ENCODE measurements at regions not wholly inside any gene's neighbourhood (a gene's known extent, or its start where the extent isn't known, plus 50 kb on each side); places are given as distances from the start of the nearest gene placed in this dataset.
A peak's percentile ranks its signal among the peaks of the same experiment; 100 is the strongest.
"Not testable (repeated sequence)": the region's sequence is repeated elsewhere in the genome, so short reads cannot be mapped to it uniquely, and the experiment has no call there.

- no peak for DNase-seq
These were observed 87.3 kb upstream of the NAMPT start for GRCh38 chr7:106372126-106372525.

- no peak for DNase-seq
These were observed 86.8 kb upstream of the NAMPT start for GRCh38 chr7:106371629-106372028.

- DNase-seq: no peak
These were observed 85.8 kb upstream of the NAMPT start for GRCh38 chr7:106370542-106370941.

- no peak for DNase-seq
These were observed 85.0 kb upstream of the NAMPT start for GRCh38 chr7:106369816-106370215.

- no peak for DNase-seq
These were observed 84.6 kb upstream of the NAMPT start for GRCh38 chr7:106369352-106369751.

- DNase-seq: no peak
These were observed 82.9 kb upstream of the NAMPT start for GRCh38 chr7:106367664-106368063.

GRCh38 chr7:106367018-106367420, 82.2 kb upstream of the NAMPT start:
- peak; percentile 67 to 71 for DNase-seq

- peak; percentile 85 to 88 for DNase-seq
These were observed 80.6 kb upstream of the NAMPT start for GRCh38 chr7:106365252-106366005.

GRCh38 chr7:106362507-106362906, 77.7 kb upstream of the NAMPT start:
- DNase-seq: not testable (repeated sequence)

- no peak for DNase-seq
These were observed 73.4 kb upstream of the NAMPT start for GRCh38 chr7:106358103-106358663.

GRCh38 chr7:106357675-106358074, 72.9 kb upstream of the NAMPT start:
- DNase-seq: no peak

- no peak for DNase-seq
These were observed 70.0 kb upstream of the NAMPT start for GRCh38 chr7:106354822-106355221.

- DNase-seq: no peak
These were observed 69.2 kb upstream of the NAMPT start for GRCh38 chr7:106353944-106354343.

- no peak for DNase-seq
These were observed 63.4 kb upstream of the NAMPT start for GRCh38 chr7:106348231-106348630.

- DNase-seq: peak; percentile 56 to 68
These were observed 62.5 kb upstream of the NAMPT start for GRCh38 chr7:106347229-106347833.

- DNase-seq: peak; percentile 96 to 98
These were observed 62.0 kb upstream of the NAMPT start for GRCh38 chr7:106346678-106347217.

- no peak for DNase-seq
These were observed 61.4 kb upstream of the NAMPT start for GRCh38 chr7:106346167-106346677.

- no peak for DNase-seq
These were observed 60.8 kb upstream of the NAMPT start for GRCh38 chr7:106345421-106346166.

GRCh38 chr7:106344861-106345260, 60.1 kb upstream of the NAMPT start:
- DNase-seq: peak; percentile 59 to 79

GRCh38 chr7:106344211-106344610, 59.4 kb upstream of the NAMPT start:
- no peak for DNase-seq

GRCh38 chr7:106342049-106342448, 57.3 kb upstream of the NAMPT start:
- not testable (repeated sequence) for DNase-seq

- not testable (repeated sequence) for DNase-seq
These were observed 55.4 kb upstream of the NAMPT start for GRCh38 chr7:106340247-106340596.

All from AML-193 (cell line).